B cell (primary cell): ENCODE measurements at regions not wholly inside any gene's neighbourhood (a gene's known extent, or its start where the extent isn't known, plus 50 kb on each side); places are given as distances from the start of the nearest gene placed in this dataset.

Experiments
- ATAC-seq: fragments of 200-7000 bp; cut with Tn5 transposase; one replicate; pipeline ENCODE4 v1.10.0; 2021; ENCODE audit warnings: low read depth, mild to moderate bottlenecking, moderate number of reproducible peaks, moderate library complexity
- CTCF ChIA-PET: fragments of 350-600 bp; sonication (Branson Sonifier 250); formaldehyde crosslinking; loops from one replicate; lab custom pipeline; 2021; ENCODE audit warnings: antibody characterized with exemption, inconsistent platforms; lab: Charles Lee
- POLR2A ChIA-PET: fragments of 350-600 bp; sonication (Branson Sonifier 250); formaldehyde crosslinking; loops from one replicate; lab custom pipeline; 2021; ENCODE audit warnings: antibody characterized with exemption; lab: Charles Lee
- DNase-seq: peaks from one replicate; pipeline ENCODE4 v3.0.0; 2013
- H2AFZ ChIP-seq: 2 replicates; pipeline ENCODE4 v1.6.1; 2012; ENCODE audit warnings: mild to moderate bottlenecking, low read depth, low read length; ENCODE audit not compliant: insufficient read depth, poor library complexity, severe bottlenecking
- H3K27ac ChIP-seq, 2 donors: 1 replicate in 1 of 2; 2 replicates in 1 of 2; pipeline ENCODE4 v1.5.1; 2012 to 2013; ENCODE audit warnings: low read length in 2 of 2, mild to moderate bottlenecking in 2 of 2, moderate library complexity in 1 of 2
- H3K27me3 ChIP-seq, 4 experiments: fragments of 200-600 bp in 1 of 4; sonication (generic) in 1 of 4; replicated peaks in 1 of 4; 1 replicate in 2 of 4; 2 replicates in 2 of 4; pipeline versions ENCODE4 v1.6.1 to v1.7.0; 2013 to 2016; ENCODE audit warnings: low read length in 3 of 4, mild to moderate bottlenecking in 2 of 4, mixed read lengths in 1 of 4, moderate library complexity in 1 of 4; ENCODE audit not compliant: insufficient read depth in 4 of 4, control insufficient read depth in 3 of 4; ENCODE audit errors: control extremely low read depth in 1 of 4
- H3K36me3 ChIP-seq, 2 experiments: replicated peaks in 1 of 2; 1 replicate in 1 of 2; 2 replicates in 1 of 2; pipeline versions ENCODE4 v1.6.1 to v1.7.1; 2013; ENCODE audit warnings: low read length in 1 of 2; ENCODE audit not compliant: insufficient read depth in 2 of 2, control insufficient read depth in 1 of 2; ENCODE audit errors: control extremely low read depth in 1 of 2, extremely low read depth in 1 of 2
- H3K4me1 ChIP-seq, 2 donors: fragments of 200-600 bp in 1 of 2; sonication (generic) in 1 of 2; 1 replicate in 1 of 2; 2 replicates in 1 of 2; pipeline versions ENCODE4 v1.5.1 to v1.6.1; 2013 to 2017; ENCODE audit warnings: low read length in 2 of 2; ENCODE audit not compliant: control insufficient read depth in 2 of 2, insufficient read depth in 2 of 2
- H3K4me2 ChIP-seq: replicated peaks from 2 replicates; pipeline ENCODE3; 2012; ENCODE audit warnings: mild to moderate bottlenecking, low read depth, low read length; ENCODE audit not compliant: poor library complexity, severe bottlenecking
- H3K4me3 ChIP-seq, 5 experiments: fragments of 200-600 bp in 1 of 5; sonication (generic) in 1 of 5; 1 replicate in 3 of 5; 2 replicates in 2 of 5; pipeline versions ENCODE4 v1.5.1 to v1.7.0; 2011 to 2016; ENCODE audit warnings: low read length in 4 of 5, mild to moderate bottlenecking in 4 of 5, low read depth in 2 of 5, control low read depth in 1 of 5, moderate library complexity in 1 of 5; ENCODE audit not compliant: insufficient read depth in 1 of 5; ENCODE audit errors: control extremely low read depth in 1 of 5, extremely low read depth in 1 of 5
- H3K79me2 ChIP-seq: fragments of 200-600 bp; sonication (generic); one replicate; pipeline ENCODE4 v1.6.0; 2016; ENCODE audit warnings: low read length; ENCODE audit not compliant: control insufficient read depth, insufficient read depth
- H3K9ac ChIP-seq: fragments of 200-600 bp; sonication (generic); 2 replicates; pipeline ENCODE4 v1.6.1; 2017; ENCODE audit warnings: mild to moderate bottlenecking, low read length, moderate library complexity
- H3K9me3 ChIP-seq, 3 donors: one replicate each; pipeline versions ENCODE4 v1.6.1 to v1.7.1; 2013; ENCODE audit warnings: low read length in 2 of 3; ENCODE audit not compliant: control insufficient read depth in 2 of 3, insufficient read depth in 1 of 3; ENCODE audit errors: control extremely low read depth in 1 of 3
- H4K20me1 ChIP-seq: 2 replicates; pipeline ENCODE4 v1.6.0; 2012; ENCODE audit warnings: mild to moderate bottlenecking, low read length; ENCODE audit not compliant: insufficient read depth, control insufficient read depth, poor library complexity, severe bottlenecking
- H3K27ac Mint-ChIP-seq: one replicate; pipeline ENCODE4 v1.8.0; 2021; ENCODE audit warnings: mixed read lengths
- H3K27me3 Mint-ChIP-seq: one replicate; pipeline ENCODE4 v1.8.0; 2021; ENCODE audit warnings: mixed read lengths
- H3K4me1 Mint-ChIP-seq: one replicate; pipeline ENCODE4 v1.8.0; 2021; ENCODE audit warnings: mixed read lengths
- H3K4me3 Mint-ChIP-seq: one replicate; pipeline ENCODE4 v1.8.0; 2021; ENCODE audit warnings: mixed read lengths
- H3K9me3 Mint-ChIP-seq: one replicate; pipeline ENCODE4 v1.8.0; 2022; ENCODE audit warnings: mixed read lengths; ENCODE audit not compliant: insufficient read depth
- EZH2 ChIP-seq: IDR thresholded peaks from 2 replicates; pipeline ENCODE4 v1.6.1; 2012; ENCODE audit warnings: borderline replicate concordance, low read depth, mild to moderate bottlenecking, moderate library complexity, low read length; ENCODE audit not compliant: insufficient read depth, poor library complexity, severe bottlenecking
- WGBS: methylation state at CpG from one replicate; pipeline ENCODE4 v1.1.5; 2013; ENCODE audit warnings: missing lambda C conversion rate; ENCODE audit not compliant: insufficient coverage; 5-methylcytosine and 5-hydroxymethylcytosine counted together
- intact Hi-C: fragments of 100-400 bp; cut with micrococcal nuclease; formaldehyde crosslinking; loops from one replicate; pipeline ENCODE4 v1.10.0; 2022
- TF ChIP-seq, protein P1 (sequence below): fragments of 200-600 bp; IDR thresholded peaks from one replicate; pipeline ENCODE4 v1.8.0; 2022; ENCODE audit warnings: antibody characterized with exemption, mild to moderate bottlenecking

DNA sequence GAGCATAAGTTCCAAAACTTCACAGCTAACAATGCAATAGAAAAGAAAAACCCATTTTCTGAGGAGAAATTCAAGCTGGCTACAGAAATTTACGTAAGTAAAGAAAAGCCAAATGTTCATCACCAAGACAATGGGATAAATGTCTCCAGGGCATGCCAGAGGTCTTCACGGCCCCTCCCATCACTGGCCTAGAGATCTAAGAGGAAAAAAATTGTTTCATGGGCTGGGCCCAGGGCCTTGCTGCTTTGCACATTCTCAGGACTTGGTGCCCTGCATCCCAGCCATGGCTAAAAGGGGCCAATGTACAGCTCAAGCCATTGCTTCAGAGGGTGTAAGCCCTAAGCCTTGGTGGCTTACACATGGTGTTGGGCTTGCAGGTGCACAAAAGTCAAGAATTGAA, 443.6 kb downstream of the ELAVL2 start:
- H3K9me3 ChIP-seq = peaks cover 0 to 7% (median 0%) of the 10 kb centered on the region in 3 donors
- ATAC-seq (no peak), DNase-seq (no peak)
- no peak overlapping the region for H3K4me3 Mint-ChIP-seq
- H3K27me3 ChIP-seq = no peaks in the 10 kb centered on the region
- WGBS = no CpG with 5 or more reads among the region's 2 CpGs
- intact Hi-C loops = no loop called here
- TF ChIP-seq EZH2 = no peak
- TF ChIP-seq, protein P1, sequence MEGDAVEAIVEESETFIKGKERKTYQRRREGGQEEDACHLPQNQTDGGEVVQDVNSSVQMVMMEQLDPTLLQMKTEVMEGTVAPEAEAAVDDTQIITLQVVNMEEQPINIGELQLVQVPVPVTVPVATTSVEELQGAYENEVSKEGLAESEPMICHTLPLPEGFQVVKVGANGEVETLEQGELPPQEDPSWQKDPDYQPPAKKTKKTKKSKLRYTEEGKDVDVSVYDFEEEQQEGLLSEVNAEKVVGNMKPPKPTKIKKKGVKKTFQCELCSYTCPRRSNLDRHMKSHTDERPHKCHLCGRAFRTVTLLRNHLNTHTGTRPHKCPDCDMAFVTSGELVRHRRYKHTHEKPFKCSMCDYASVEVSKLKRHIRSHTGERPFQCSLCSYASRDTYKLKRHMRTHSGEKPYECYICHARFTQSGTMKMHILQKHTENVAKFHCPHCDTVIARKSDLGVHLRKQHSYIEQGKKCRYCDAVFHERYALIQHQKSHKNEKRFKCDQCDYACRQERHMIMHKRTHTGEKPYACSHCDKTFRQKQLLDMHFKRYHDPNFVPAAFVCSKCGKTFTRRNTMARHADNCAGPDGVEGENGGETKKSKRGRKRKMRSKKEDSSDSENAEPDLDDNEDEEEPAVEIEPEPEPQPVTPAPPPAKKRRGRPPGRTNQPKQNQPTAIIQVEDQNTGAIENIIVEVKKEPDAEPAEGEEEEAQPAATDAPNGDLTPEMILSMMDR = no peak
- H3K9ac ChIP-seq = no peak overlapping the region
- no peaks in the 10 kb centered on the region for H3K4me1 Mint-ChIP-seq
- no peaks in the 10 kb centered on the region for H4K20me1 ChIP-seq
- H3K79me2 ChIP-seq = no peaks in the 10 kb centered on the region
- no peak overlapping the region for H3K27ac ChIP-seq
- H3K27ac Mint-ChIP-seq = no peak overlapping the region
- POLR2A ChIA-PET = no interaction called here
- no peak overlapping the region for H3K4me2 ChIP-seq
- H2AFZ ChIP-seq = no peak overlapping the region
- H3K4me3 ChIP-seq = no peak overlapping the region
- H3K9me3 Mint-ChIP-seq = peaks cover 2% of the 10 kb centered on the region
- H3K36me3 ChIP-seq = no peaks in the 10 kb centered on the region
- no peaks in the 10 kb centered on the region for H3K4me1 ChIP-seq
- CTCF ChIA-PET = no interaction called here
- H3K27me3 Mint-ChIP-seq = no peaks in the 10 kb centered on the region

DNA sequence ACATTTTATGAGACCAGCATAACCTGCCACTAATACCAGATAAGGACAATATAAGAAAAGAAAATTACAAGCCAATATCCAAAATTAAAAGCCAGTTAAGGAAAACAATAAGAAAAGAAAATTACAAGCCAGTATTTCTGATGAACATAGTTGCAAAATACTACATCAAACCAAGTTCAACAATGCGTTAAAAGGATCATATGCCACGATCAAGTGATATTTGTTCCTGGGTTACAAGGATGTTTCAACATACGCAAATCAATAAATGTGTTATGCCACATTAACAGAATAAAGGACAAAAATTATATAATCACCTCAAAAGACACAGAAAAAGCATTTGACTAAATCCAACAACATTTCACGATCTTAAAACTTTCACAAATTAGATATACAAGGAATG, 431.9 kb downstream of the ELAVL2 start:
- Histone ChIP-seq H3K4me3 (no peak overlapping the region), H3K9me3 (peaks cover 0 to 5% (median 0%) of the 10 kb centered on the region in 3 donors), H3K27ac (no peak overlapping the region), H2AFZ (no peak overlapping the region), H3K27me3 (no peaks in the 10 kb centered on the region), H3K36me3 (no peaks in the 10 kb centered on the region), H4K20me1 (no peaks in the 10 kb centered on the region), H3K4me2 (no peak overlapping the region), H3K79me2 (no peaks in the 10 kb centered on the region), H3K4me1 (no peaks in the 10 kb centered on the region), H3K9ac (no peak overlapping the region)
- Mint-ChIP-seq H3K4me1 (no peaks in the 10 kb centered on the region), H3K27ac (no peak overlapping the region), H3K9me3 (peaks cover 2% of the 10 kb centered on the region), H3K4me3 (no peak overlapping the region), H3K27me3 (no peaks in the 10 kb centered on the region)
- WGBS = no CpG with 5 or more reads among the region's 4 CpGs
- DNase-seq (no peak), ATAC-seq (no peak)
- intact Hi-C loops = no loop called here
- TF ChIP-seq EZH2 = no peak
- TF ChIP-seq, protein P1 = no peak
- CTCF ChIA-PET = no interaction called here
- POLR2A ChIA-PET = no interaction called here
